GM12874 (cell line): ENCODE measurements at regions not wholly inside any gene's neighbourhood (a gene's known extent, or its start where the extent isn't known, plus 50 kb on each side); places are given as distances from the start of the nearest gene placed in this dataset.

Experiments used
- CTCF ChIP-seq: IDR thresholded peaks from 2 replicates; pipeline ENCODE4 v1.5.1; 2011; ENCODE audit warnings: low read depth, mild to moderate bottlenecking, control low read depth, low read length, moderate library complexity; ENCODE audit not compliant: insufficient read depth

- TF ChIP-seq CTCF: no peak
These were observed 1574.0 kb downstream of the MAT2B start for GRCh38 chr5:165079389-165079788.

DNA sequence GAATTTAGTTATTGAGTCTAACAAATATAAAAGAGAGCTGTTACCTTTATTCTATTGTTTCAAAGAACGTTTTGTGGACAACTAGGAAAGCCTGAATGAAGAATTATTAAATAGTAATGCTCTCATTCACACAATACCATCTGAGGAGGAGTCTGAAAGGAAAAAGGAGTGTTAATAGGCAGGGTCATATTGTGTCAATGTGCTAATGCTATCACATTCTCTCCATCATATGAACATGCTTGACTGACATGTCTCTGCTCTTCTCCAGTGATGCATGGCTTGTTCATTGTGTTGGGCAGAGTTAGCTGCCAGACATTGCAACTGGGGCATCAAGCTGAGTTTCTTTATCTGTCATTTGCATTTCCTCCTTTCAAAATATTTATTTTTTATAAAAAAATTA, 1578.0 kb downstream of the MAT2B start:
- no peak for TF ChIP-seq CTCF

- TF ChIP-seq CTCF: no peak
These were observed 1581.0 kb downstream of the MAT2B start for GRCh38 chr5:165086465-165086864.

GRCh38 chr5:165094782-165095181, 1589.4 kb downstream of the MAT2B start:
- TF ChIP-seq CTCF: no peak

- no peak for TF ChIP-seq CTCF
These were observed 1596.3 kb downstream of the MAT2B start for GRCh38 chr5:165101709-165102108.

GRCh38 chr5:165104611-165105010, 1599.2 kb downstream of the MAT2B start:
- TF ChIP-seq CTCF: no peak

GRCh38 chr5:165108809-165109208, 1603.4 kb downstream of the MAT2B start:
- no peak for TF ChIP-seq CTCF

DNA sequence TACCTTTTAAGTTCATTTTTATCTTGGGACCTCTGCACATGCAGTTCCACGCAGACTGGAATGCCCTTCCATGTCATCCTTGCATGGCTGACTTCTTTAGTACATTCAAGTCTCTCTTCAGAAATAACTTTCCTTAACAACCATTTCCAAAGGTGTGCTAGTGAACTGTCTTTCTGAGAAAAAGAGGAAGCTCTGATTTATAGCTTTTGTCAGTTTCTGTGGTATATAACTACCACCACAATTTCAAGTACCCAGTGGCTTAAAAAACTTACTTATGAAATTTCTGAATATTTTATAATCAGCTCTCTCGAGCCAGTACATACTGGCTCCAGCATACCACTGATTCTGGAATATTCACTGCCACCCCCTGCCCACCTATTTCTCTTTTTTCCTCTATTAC, 1613.8 kb downstream of the MAT2B start:
- no peak for TF ChIP-seq CTCF
